Adipocyte (in vitro differentiated cells): ENCODE measurements at regions not wholly inside any gene's neighbourhood (a gene's known extent, or its start where the extent isn't known, plus 50 kb on each side); places are given as distances from the start of the nearest gene placed in this dataset.
A peak's percentile ranks its signal among the peaks of the same experiment; 100 is the strongest.

ENCODE experiments used
- DNase-seq: peaks from one replicate; pipeline ENCODE4 v3.0.0-alpha.2; 2015; ENCODE audit warnings: low read depth
- H3K27me3 ChIP-seq: replicated peaks from 2 replicates; pipeline ENCODE4 v1.7.0; 2013; ENCODE audit warnings: mild to moderate bottlenecking, low read length, moderate library complexity; ENCODE audit not compliant: control insufficient read depth, insufficient read depth
- H3K36me3 ChIP-seq: 2 replicates; pipeline ENCODE4 v1.7.0; 2013; ENCODE audit warnings: low read length, mild to moderate bottlenecking, moderate library complexity; ENCODE audit not compliant: control insufficient read depth, insufficient read depth, severe bottlenecking
- H3K4me1 ChIP-seq: 2 replicates; pipeline ENCODE4 v1.7.0; 2013; ENCODE audit warnings: mild to moderate bottlenecking, low read length, moderate library complexity; ENCODE audit not compliant: control insufficient read depth, insufficient read depth
- H3K4me3 ChIP-seq: 2 replicates; pipeline ENCODE4 v1.7.0; 2013; ENCODE audit warnings: mild to moderate bottlenecking, low read length, moderate library complexity
- H3K9ac ChIP-seq: 2 replicates; pipeline ENCODE4 v1.7.0; 2013; ENCODE audit warnings: mild to moderate bottlenecking, low read length, moderate library complexity
- H3K9me3 ChIP-seq: 2 replicates; pipeline ENCODE4 v1.7.0; 2013; ENCODE audit warnings: mild to moderate bottlenecking, low read length, moderate library complexity; ENCODE audit not compliant: control insufficient read depth

DNA sequence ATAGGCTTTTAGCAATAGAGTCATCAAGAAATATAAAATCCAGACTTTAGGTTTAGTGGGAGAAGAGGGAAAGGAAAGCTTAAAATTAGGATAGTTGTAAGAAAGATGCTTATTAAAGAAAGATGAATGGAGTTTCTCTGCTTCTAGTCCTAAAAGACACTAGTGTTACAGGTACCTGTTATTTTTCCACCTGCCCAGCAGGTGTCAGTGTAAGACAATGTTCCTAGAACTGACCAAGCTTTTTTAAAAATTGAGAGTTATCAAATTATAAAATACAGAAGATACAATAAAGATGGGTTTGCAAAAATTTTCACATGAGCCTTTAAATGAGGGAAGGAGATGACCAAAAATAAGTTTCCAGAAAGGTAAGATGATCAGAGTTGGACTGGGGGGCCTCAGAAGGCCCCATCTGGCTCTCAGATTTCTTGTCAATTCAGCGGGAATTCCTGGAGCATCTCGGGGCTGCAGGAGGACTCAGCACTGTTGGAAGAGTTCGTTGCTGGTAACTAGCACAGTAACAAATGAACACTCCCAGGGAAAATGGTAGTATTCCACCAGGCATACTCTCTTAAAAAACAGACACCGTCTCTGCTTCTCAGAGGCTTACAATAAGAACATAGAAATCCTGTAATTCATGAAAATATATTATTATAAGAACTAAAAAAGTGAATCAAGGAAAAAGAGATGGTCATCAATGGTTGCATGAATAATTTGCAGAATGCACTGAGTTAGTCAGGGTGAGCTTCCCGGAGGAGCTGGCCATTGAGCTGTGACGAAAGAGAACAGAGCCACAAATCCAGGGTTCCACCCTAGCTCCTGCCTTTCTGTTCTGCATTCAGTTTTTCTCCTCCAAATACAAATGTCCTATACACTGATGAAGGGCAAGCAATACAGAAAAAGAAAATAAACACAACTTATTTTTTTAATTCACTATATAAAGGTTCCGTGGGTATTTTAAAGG is 71.8 kb upstream of the PIK3CG start:
- peaks cover 12% of the 10 kb centered on the region for H3K9me3 ChIP-seq
- no peak overlapping the region for H3K9ac ChIP-seq
- DNase-seq, result peak; percentile 33
- no peaks in the 10 kb centered on the region for H3K4me1 ChIP-seq
- H3K4me3 ChIP-seq, result no peak overlapping the region
- no peaks in the 10 kb centered on the region for H3K36me3 ChIP-seq
- no peaks in the 10 kb centered on the region for H3K27me3 ChIP-seq

DNA sequence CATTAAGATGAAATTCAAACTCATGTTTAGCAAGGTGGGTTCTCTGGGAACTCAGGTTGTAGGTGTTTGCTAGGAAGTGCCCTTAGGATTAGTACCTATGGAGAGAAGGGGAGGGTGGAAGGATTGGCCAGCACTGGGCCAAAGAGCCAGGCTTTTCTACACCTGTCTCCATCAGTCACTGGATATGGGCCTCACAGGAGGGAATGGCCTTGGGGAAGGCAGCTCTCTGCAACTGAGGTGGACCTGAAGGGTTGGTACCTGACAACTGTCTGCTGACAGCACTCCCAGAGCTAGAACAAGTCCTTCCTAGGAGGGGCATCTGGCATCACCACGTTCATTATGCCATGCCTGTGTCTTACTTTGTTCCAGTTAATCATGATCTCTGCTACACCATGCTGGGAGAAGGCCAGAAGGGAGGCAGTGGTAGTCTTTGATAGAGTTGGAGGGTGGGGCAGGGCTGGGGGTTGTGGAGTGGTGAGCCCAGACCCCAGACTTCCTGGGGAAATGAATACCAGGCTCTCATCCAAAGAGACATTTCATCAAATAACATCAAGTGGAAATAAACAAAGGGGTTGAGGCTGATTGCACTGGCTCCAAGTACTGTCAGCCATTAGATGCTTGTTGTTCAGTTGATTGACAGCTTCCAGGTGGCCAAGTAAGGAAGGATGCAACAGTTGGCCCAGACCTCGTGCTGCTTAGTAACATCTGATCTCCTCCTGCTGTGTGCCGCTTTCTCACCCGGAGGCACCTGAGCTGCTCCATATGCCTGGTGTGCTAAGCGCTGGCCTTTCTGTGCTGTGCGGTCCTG is 70.6 kb upstream of the PIK3CG start:
- no peak overlapping the region for H3K4me3 ChIP-seq
- no peaks in the 10 kb centered on the region for H3K4me1 ChIP-seq
- no peak for DNase-seq
- peaks cover 13% of the 10 kb centered on the region for H3K9me3 ChIP-seq
- no peaks in the 10 kb centered on the region for H3K27me3 ChIP-seq
- H3K9ac ChIP-seq, result no peak overlapping the region
- H3K36me3 ChIP-seq, result no peaks in the 10 kb centered on the region

DNA sequence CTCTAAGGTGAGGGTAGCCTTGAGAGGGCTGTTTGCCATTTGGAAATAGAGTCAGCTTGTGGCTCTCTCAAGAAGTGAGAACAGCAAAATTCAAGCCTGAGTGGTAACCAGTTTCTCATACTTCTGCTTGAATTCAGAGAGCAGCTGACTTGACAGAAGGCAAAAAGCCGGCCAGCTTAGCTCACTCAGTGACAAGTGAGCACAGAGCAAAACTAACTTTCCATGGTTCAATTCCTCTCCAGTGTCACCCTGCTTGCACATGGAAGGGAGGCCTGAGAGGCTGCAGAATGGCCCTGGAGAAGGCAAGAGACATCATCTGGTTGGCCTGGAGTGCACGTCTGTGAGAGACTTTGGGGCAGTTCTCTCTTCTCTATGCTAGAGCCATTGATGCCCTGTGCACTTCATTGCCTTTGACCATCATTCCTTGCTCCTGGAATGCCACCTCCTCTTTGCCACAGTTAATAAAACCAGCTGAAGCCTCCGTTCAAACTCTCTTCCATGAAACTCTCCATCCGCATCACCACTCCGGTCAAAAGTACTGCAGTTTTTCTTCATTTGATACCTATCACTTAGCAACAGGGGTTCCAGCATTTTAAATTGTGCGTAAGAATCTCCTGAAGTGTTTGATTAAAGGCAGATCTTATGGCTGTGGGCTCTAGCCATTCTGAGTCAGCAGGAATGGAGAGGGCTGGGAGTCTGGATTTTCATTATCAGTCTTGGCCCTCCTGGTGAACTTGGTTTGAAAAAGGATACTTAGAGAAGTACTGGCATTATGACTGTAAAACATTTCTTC is 69.8 kb upstream of the PIK3CG start:
- H3K36me3 ChIP-seq, result no peaks in the 10 kb centered on the region
- peaks cover 13% of the 10 kb centered on the region for H3K9me3 ChIP-seq
- H3K4me1 ChIP-seq, result no peaks in the 10 kb centered on the region
- H3K27me3 ChIP-seq, result peaks cover under 1% of the 10 kb centered on the region
- no peak for DNase-seq
- no peak overlapping the region for H3K9ac ChIP-seq
- H3K4me3 ChIP-seq, result no peak overlapping the region

DNA sequence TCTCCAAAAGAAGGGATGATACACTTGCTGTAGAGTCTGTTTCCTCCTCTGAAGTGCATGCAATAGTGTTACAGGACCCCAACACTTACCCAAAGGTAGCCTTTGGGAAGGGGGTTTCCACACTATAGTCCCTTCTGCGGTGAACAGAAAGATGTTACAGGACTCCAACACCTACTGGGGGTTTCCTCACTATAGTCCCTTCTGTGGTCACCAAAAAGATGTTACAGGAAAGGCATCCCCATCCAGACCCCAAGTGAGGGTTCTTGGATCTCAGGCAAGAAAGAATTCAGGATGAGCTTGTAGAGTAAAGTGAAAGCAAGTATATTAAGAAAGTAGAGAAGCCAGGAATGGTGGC is 69.2 kb upstream of the PIK3CG start:
- Histone ChIP-seq H3K4me1 (no peaks in the 10 kb centered on the region), H3K36me3 (no peaks in the 10 kb centered on the region), H3K9me3 (peaks cover 13% of the 10 kb centered on the region), H3K9ac (no peak overlapping the region), H3K27me3 (peaks cover 3% of the 10 kb centered on the region), H3K4me3 (no peak overlapping the region)
- DNase-seq, result no peak

DNA sequence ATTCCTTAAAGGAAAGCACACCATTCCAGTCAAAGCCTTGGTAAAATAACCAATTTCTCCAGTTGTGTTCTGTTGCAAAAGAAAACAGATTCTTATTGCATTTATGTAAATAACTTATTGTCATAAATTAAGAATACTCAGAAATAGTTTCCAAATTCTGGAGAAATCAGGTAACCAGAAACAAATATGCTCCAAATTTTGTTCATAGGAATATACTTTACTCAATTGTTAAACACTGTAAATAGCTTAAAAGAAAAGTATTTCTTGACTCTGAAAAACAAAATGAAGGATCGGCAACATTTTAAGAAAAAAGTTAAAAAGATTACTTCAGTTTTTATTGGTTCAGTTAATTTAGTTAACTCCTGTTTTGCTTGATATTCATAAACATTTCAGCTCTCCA is 67.1 kb upstream of the PIK3CG start:
- no peaks in the 10 kb centered on the region for H3K4me1 ChIP-seq
- no peaks in the 10 kb centered on the region for H3K36me3 ChIP-seq
- H3K4me3 ChIP-seq, result no peak overlapping the region
- H3K9ac ChIP-seq, result no peak overlapping the region
- H3K27me3 ChIP-seq, result peaks cover 3% of the 10 kb centered on the region
- peaks cover 13% of the 10 kb centered on the region for H3K9me3 ChIP-seq
- DNase-seq, result no peak

DNA sequence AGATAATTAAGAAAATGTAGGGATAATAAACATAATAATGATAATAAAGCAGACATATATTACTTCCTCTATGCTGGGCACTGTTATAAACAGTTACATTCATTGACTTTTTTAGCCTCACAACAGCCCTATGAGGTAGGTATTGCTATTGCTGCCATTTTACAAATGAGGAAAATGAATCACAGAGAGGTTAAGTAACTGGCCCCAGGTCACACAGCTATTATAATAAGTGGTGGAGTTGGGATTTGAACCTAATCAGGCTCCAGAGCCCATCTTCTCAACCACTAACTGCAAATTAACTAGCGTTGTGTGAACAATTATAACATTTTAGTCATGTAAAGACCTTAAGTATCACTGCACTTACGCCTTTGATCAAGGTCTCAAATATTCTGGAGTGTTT is 62.5 kb upstream of the PIK3CG start:
- DNase-seq, result no peak
- Histone ChIP-seq H3K9me3 (peaks cover 8% of the 10 kb centered on the region), H3K36me3 (no peaks in the 10 kb centered on the region)

DNA sequence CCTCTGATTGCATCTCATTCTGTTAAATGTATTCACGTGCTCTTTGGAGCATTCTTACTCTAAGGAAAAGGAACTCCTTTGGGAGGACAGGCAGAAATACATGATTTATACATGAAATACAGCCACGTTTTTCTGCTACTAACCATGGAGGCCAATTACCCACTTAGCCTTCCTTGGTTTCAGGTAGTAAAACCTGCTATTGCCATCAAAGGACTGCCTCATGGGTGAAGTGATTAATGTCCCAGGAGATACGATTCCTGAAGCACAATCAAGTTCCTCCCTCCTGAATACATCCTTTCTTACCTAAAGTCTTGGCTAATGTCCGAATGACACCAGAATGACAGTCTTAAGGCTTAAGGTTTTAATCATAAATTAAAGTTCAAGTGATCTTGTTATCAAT is 58.5 kb upstream of the PIK3CG start:
- Histone ChIP-seq H3K9ac (no peak overlapping the region), H3K27me3 (peaks cover 9% of the 10 kb centered on the region), H3K4me3 (no peak overlapping the region), H3K9me3 (no peaks in the 10 kb centered on the region), H3K4me1 (no peaks in the 10 kb centered on the region), H3K36me3 (no peaks in the 10 kb centered on the region)
- DNase-seq, result no peak

More for the DNA sequence above, 62.5 kb upstream of the PIK3CG start:
- Histone ChIP-seq H3K4me1 (no peaks in the 10 kb centered on the region), H3K9ac (no peak overlapping the region), H3K27me3 (peaks cover 12% of the 10 kb centered on the region), H3K4me3 (no peak overlapping the region)

DNA sequence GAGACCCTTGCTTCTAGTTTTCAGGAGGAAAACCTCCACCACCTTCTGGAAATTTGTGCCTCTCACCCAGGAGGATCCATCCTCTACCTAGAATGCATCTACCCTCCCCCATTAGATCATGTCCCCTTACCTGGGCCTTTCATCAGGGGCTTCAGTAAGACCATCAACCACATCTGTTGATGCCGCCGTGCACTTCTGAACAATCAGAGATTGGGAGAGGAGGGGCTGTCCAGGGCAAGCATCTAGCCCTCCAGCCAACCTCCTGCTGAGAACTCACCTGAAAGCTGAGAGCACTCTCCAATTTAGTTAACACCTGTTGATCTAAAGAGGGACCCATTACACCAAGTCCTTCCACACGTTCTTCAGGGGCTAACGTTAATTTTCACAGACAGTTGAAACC is 57.6 kb upstream of the PIK3CG start:
- DNase-seq, result no peak
- Histone ChIP-seq H3K9ac (no peak overlapping the region), H3K4me3 (no peak overlapping the region), H3K9me3 (no peaks in the 10 kb centered on the region), H3K4me1 (no peaks in the 10 kb centered on the region), H3K36me3 (no peaks in the 10 kb centered on the region), H3K27me3 (peaks cover 9% of the 10 kb centered on the region)

DNA sequence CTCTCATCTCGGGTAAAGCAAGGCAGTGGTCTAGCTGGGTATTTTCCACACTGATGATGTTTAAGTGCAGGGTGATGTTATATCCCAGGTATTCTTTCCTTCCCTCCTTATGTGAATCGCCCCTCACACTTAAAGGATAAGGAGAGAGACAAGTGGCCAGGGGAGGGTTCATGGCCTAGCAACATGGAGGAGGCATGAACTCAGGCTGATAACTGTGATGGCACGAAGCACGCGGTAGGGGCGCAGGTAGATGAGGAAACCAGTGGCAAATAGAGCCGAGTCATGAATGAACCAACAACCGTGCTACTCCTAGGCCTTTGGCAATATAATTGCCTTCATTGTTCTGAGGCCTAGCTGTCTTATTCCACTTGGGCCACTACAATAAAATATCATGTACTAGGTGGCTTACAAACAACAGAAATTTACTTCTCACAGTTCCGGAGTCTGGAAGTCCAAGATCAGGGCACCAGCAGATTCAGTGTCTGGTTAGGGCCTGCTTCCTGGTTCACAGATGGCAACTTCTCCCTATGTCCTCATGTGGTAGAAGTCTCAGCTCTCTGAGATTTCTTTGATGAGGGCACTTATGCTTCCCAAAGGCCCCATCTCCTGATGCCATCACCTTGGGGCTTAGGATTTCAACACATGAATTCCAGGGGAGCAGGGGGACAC is 56.0 kb upstream of the PIK3CG start:
- Histone ChIP-seq H3K4me3 (no peak overlapping the region), H3K4me1 (no peaks in the 10 kb centered on the region), H3K9me3 (no peaks in the 10 kb centered on the region), H3K9ac (no peak overlapping the region), H3K36me3 (no peaks in the 10 kb centered on the region), H3K27me3 (peaks cover 9% of the 10 kb centered on the region)
- DNase-seq, result no peak

DNA sequence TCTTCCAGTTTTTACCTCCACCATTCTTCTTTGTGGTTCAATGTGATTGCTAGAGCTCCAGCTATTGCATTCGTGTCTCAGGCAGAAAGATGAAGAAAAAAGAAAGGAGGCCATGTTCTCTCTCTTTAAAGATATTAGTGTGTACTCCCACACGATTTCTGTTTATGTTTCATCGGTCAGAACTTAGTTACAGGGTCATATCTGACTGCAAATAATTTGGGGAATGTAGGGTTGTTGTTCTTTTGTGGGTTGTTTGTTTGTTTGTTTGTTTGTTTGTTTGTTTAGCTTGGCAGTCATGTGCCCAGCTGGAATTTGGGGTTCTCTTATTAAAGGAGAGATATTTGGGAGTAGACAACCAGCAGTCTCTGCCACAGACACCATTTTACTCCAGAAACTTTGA is 53.6 kb upstream of the PIK3CG start:
- Histone ChIP-seq H3K4me3 (no peak overlapping the region), H3K4me1 (peaks cover 3% of the 10 kb centered on the region), H3K9ac (no peak overlapping the region), H3K27me3 (peaks cover 8% of the 10 kb centered on the region), H3K9me3 (no peaks in the 10 kb centered on the region), H3K36me3 (no peaks in the 10 kb centered on the region)
- DNase-seq, result no peak
